Ovary (tissue), 3 donors: ENCODE measurements at regions not wholly inside any gene's neighbourhood (a gene's known extent, or its start where the extent isn't known, plus 50 kb on each side); places are given as distances from the start of the nearest gene placed in this dataset.

Source experiments
- CTCF ChIP-seq, 3 donors: fragments of 450-650 bp in 2 of 3; fragments of 200-600 bp in 1 of 3; IDR thresholded peaks; one replicate each; pipeline versions ENCODE4 v1.5.1 to v1.8.0; 2016 to 2022; ENCODE audit warnings: antibody characterized with exemption in 3 of 3, mild to moderate bottlenecking in 1 of 3
- POLR2A ChIP-seq: fragments of 450-650 bp; IDR thresholded peaks from one replicate; pipeline ENCODE4 v1.6.1; 2017; ENCODE audit warnings: antibody characterized with exemption, mild to moderate bottlenecking, moderate library complexity
- donor health status: DM: no; HTN: no; CAD: no.

- no peak for TF ChIP-seq POLR2A
- TF ChIP-seq CTCF (IDR thresholded peaks at IDR 0.05): no peak
Observed at GRCh38 chr3:132262956-132263355, 54.3 kb upstream of the ACP3 start.
